DOHH2 (cell line): ENCODE measurements at regions not wholly inside any gene's neighbourhood (a gene's known extent, or its start where the extent isn't known, plus 50 kb on each side); places are given as distances from the start of the nearest gene placed in this dataset.

ENCODE experiments used
- H3F3A ChIP-seq: fragments of 200-600 bp; sonication (generic), shearing (Covaris generic); 2 replicates; pipeline ENCODE4 v1.6.0; 2016; ENCODE audit warnings: antibody characterized with exemption, mild to moderate bottlenecking; ENCODE audit not compliant: control insufficient read depth, insufficient read depth
- H3K27ac ChIP-seq: fragments of 200-600 bp; sonication (generic); 2 replicates; pipeline ENCODE4 v1.5.1; 2014; ENCODE audit warnings: low read depth, mild to moderate bottlenecking, low read length, moderate library complexity
- H3K27me3 ChIP-seq: fragments of 200-600 bp; sonication (generic); 2 replicates; pipeline ENCODE4 v1.6.1; 2014; ENCODE audit warnings: mild to moderate bottlenecking, low read length, mixed read lengths; ENCODE audit not compliant: control insufficient read depth
- H3K36me3 ChIP-seq: fragments of 200-600 bp; sonication (generic); 2 replicates; pipeline ENCODE4 v1.6.1; 2014; ENCODE audit warnings: mild to moderate bottlenecking, low read length, moderate library complexity, mixed read lengths; ENCODE audit not compliant: control insufficient read depth
- H3K4me1 ChIP-seq: fragments of 200-600 bp; sonication (generic); 2 replicates; pipeline ENCODE4 v1.6.1; 2014; ENCODE audit warnings: mild to moderate bottlenecking, low read length, mixed read lengths; ENCODE audit not compliant: control insufficient read depth
- H3K4me2 ChIP-seq: fragments of 200-600 bp; sonication (generic); 2 replicates; pipeline ENCODE4 v1.6.0; 2014; ENCODE audit warnings: mild to moderate bottlenecking, low read length, moderate library complexity
- H3K4me3 ChIP-seq: fragments of 200-600 bp; sonication (generic); 2 replicates; pipeline ENCODE4 v1.5.1; 2014; ENCODE audit warnings: mild to moderate bottlenecking, low read length, mixed read lengths
- H3K79me2 ChIP-seq: fragments of 200-600 bp; sonication (generic); 2 replicates; pipeline ENCODE4 v1.6.1; 2014; ENCODE audit warnings: mild to moderate bottlenecking, low read length, mixed read lengths; ENCODE audit not compliant: control insufficient read depth
- H3K9me2 ChIP-seq: fragments of 200-600 bp; sonication (generic); replicated peaks from 2 replicates; pipeline ENCODE4 v1.6.1; 2014; ENCODE audit warnings: mild to moderate bottlenecking, low read length, mixed read lengths; ENCODE audit not compliant: control insufficient read depth
- H3K9me3 ChIP-seq: fragments of 200-600 bp; sonication (generic); 2 replicates; pipeline ENCODE4 v1.6.1; 2014; ENCODE audit warnings: antibody characterized with exemption, low read length, mixed read lengths; ENCODE audit not compliant: control insufficient read depth, insufficient read depth
- H4K20me1 ChIP-seq: fragments of 200-600 bp; sonication (generic); 2 replicates; pipeline ENCODE4 v1.6.0; 2014; ENCODE audit warnings: low read depth, mild to moderate bottlenecking, antibody characterized with exemption, low read length, moderate library complexity; ENCODE audit not compliant: control insufficient read depth, insufficient read depth
- EZH2phosphoT487 ChIP-seq: fragments of 200-600 bp; sonication (generic); IDR thresholded peaks from 2 replicates; pipeline ENCODE4 v1.6.1; 2017; ENCODE audit warnings: borderline replicate concordance, mild to moderate bottlenecking, antibody characterized with exemption, low read length, moderate library complexity, mixed read lengths
- TF ChIP-seq, protein P1 (sequence below): fragments of 200-600 bp; sonication (generic); IDR thresholded peaks from one replicate; pipeline ENCODE4 v1.5.1; 2014; ENCODE audit warnings: antibody characterized with exemption, mild to moderate bottlenecking, low read depth, low read length; ENCODE audit not compliant: poor library complexity, severe bottlenecking

DNA sequence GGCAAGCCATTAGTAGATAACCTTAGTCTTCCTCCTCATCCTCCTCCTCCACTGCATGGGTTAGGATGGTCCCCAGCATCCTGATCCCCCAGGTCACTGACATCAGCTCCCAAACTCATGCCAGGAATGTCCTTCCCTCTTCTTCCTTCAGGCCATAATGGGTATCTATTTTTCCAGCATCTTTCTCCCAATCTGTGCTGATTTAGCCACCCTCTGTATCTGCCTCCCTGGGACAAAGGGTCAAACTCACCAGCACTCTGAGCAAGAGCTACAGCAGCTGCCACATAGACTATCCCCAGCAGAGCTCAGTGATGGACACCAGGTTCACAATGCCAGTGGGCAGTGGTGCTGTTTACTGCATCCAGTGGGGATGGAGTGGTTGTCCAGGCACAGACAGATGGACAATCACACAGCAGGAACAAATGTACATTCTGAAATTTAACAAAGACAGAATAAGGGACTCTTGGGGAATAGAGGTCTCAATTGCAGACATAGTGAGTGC, 115.2 kb upstream of the TOP3B start:
- no peaks in the 10 kb centered on the region for H4K20me1 ChIP-seq
- peaks cover 4% of the 10 kb centered on the region; the same call in 1 of the 2 replicates for H3K9me3 ChIP-seq
- no peaks in the 10 kb centered on the region for H3K36me3 ChIP-seq
- peak overlapping the region; percentile 95 for H3K27ac ChIP-seq
- no peaks in the 10 kb centered on the region for H3K79me2 ChIP-seq
- peak overlapping the region; percentile 98 for H3K4me2 ChIP-seq
- H3K9me2 ChIP-seq = no peaks in the 10 kb centered on the region
- H3K27me3 ChIP-seq = no peaks in the 10 kb centered on the region
- TF ChIP-seq EZH2phosphoT487 = no peak
- TF ChIP-seq, protein P1, sequence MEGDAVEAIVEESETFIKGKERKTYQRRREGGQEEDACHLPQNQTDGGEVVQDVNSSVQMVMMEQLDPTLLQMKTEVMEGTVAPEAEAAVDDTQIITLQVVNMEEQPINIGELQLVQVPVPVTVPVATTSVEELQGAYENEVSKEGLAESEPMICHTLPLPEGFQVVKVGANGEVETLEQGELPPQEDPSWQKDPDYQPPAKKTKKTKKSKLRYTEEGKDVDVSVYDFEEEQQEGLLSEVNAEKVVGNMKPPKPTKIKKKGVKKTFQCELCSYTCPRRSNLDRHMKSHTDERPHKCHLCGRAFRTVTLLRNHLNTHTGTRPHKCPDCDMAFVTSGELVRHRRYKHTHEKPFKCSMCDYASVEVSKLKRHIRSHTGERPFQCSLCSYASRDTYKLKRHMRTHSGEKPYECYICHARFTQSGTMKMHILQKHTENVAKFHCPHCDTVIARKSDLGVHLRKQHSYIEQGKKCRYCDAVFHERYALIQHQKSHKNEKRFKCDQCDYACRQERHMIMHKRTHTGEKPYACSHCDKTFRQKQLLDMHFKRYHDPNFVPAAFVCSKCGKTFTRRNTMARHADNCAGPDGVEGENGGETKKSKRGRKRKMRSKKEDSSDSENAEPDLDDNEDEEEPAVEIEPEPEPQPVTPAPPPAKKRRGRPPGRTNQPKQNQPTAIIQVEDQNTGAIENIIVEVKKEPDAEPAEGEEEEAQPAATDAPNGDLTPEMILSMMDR = no peak
- H3K4me1 ChIP-seq = peaks cover 59% of the 10 kb centered on the region
- H3F3A ChIP-seq = peaks cover 13% of the 10 kb centered on the region
- H3K4me3 ChIP-seq = peak overlapping the region; percentile 77

DNA sequence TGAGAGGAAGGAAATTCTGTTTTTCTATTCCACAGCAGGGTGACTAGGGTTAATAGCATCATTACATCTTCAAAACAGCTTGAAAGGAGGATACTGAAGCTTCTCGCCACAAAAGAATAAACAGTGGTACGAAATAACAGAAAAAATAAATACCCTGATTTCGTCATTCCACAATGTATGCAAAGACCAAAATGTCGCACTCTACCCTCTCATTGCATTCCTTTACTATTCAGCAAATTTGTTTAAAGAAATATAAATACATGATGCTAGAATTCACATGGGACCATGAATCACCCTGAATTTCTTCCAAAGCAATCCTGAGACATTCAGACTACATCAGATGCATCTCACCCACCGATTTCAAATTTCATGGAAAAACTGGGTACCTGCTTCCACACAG, 112.3 kb upstream of the TOP3B start:
- Histone ChIP-seq H4K20me1 (no peaks in the 10 kb centered on the region), H3K79me2 (no peaks in the 10 kb centered on the region), H3K9me2 (no peaks in the 10 kb centered on the region), H3K4me2 (no peak overlapping the region), H3K4me3 (no peak overlapping the region), H3K27ac (no peak overlapping the region), H3K36me3 (no peaks in the 10 kb centered on the region), H3K27me3 (no peaks in the 10 kb centered on the region), H3K4me1 (peaks cover 74% of the 10 kb centered on the region), H3F3A (peaks cover 12% of the 10 kb centered on the region), H3K9me3 (peaks cover 4% of the 10 kb centered on the region; the same call in 1 of the 2 replicates)
- TF ChIP-seq, protein P1 = no peak
- TF ChIP-seq EZH2phosphoT487 = no peak

DNA sequence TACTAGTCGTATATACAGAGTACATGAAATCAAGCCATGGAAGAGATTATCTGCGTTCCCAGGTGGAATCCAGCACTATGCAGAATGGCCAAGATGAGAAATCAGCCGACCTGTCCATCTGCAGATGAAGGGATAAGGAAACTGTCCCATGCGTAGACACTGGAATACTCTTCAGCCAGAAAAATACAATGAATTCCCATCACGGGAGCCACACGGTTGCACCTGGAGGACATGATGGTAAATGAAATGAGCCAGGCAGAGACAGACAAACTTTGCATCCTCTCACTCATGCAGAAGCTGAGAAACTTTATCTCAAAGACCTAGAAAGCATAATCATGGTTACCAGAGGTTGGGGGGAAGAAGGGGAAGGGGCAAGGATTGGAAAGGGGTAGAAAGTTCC, 111.9 kb upstream of the TOP3B start:
- peaks cover 9% of the 10 kb centered on the region for H3F3A ChIP-seq
- H3K27ac ChIP-seq = no peak overlapping the region
- TF ChIP-seq, protein P1 = no peak
- TF ChIP-seq EZH2phosphoT487 = no peak
- no peaks in the 10 kb centered on the region for H3K79me2 ChIP-seq
- H3K27me3 ChIP-seq = no peaks in the 10 kb centered on the region
- H3K4me2 ChIP-seq = no peak overlapping the region
- no peaks in the 10 kb centered on the region for H4K20me1 ChIP-seq
- no peaks in the 10 kb centered on the region for H3K9me2 ChIP-seq
- H3K4me3 ChIP-seq = no peak overlapping the region
- peaks cover 74% of the 10 kb centered on the region for H3K4me1 ChIP-seq
- peaks cover 4% of the 10 kb centered on the region; the same call in 1 of the 2 replicates for H3K9me3 ChIP-seq
- H3K36me3 ChIP-seq = no peaks in the 10 kb centered on the region
